ENCODE measurements at regions not wholly inside any gene's neighbourhood (a gene's known extent, or its start where the extent isn't known, plus 50 kb on each side); places are given as distances from the start of the nearest gene placed in this dataset.

DNA sequence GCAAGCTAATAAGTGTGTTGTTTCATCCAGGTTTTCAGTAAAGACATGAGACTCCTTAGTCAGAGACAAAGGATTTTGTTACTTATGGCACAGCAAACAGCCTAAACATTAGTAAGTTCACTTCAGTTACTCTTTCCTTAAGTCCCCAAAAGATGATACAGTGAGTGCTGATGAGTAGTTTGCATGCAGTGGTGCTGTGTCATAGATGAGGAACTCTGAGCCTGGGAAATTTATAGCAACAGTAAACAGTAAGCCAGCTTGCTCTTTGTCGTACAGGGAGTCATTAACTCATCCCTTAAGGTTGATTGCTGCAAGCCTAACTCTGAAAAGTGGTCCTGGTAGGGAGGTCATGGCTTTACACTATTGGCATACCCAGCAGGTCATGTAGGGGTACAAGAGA lies 208.6 kb upstream of the OR4E1 start:
- H3K4me1 ChIP-seq (ENCODE audit: insufficient read depth, low read length) = peaks cover 4% of the 10 kb centered on the region
- no TSS peak for BruUV-seq (replicated peaks)
- peak; percentile 17 for DNase-seq
- intact Hi-C loops (cut with micrococcal nuclease) = no loop called here
- H3K9ac ChIP-seq (ENCODE audit: low read length) = no peak overlapping the region
- TF ChIP-seq EZH2phosphoT487 (IDR thresholded peaks at IDR 0.05; ENCODE audit: borderline replicate concordance, low read length) = no peak
- no peak for TF ChIP-seq EZH2 (IDR thresholded peaks at IDR 0.05; ENCODE audit: low read length, unreplicated experiment)
- no peaks in the 10 kb centered on the region for H3K9me3 ChIP-seq (ENCODE audit: low read length)
- no peaks in the 10 kb centered on the region for H4K20me1 ChIP-seq (ENCODE audit: low read length)
- H3K4me2 ChIP-seq (ENCODE audit: low read length) = no peak overlapping the region
- ATAC-seq = no peak
- H3F3A ChIP-seq (ENCODE audit: low read length, unreplicated experiment) = no peaks in the 10 kb centered on the region
- ChIA-PET CTCF (no interaction called here), POLR2A (ENCODE audit: unreplicated experiment) (no interaction called here)
- H3K27ac ChIP-seq (ENCODE audit: low read length) = no peak overlapping the region
- no peaks in the 10 kb centered on the region for H3K79me2 ChIP-seq (ENCODE audit: low read length)
- H3K4me3 ChIP-seq (ENCODE audit: low read length) = no peak overlapping the region
- H3K36me3 ChIP-seq (ENCODE audit: low read depth, low read length) = no peaks in the 10 kb centered on the region
- no peak overlapping the region for H2AFZ ChIP-seq (ENCODE audit: low read length)
- H3K9me2 ChIP-seq (replicated peaks; ENCODE audit: low read length) = no peaks in the 10 kb centered on the region
- H3K27me3 ChIP-seq (ENCODE audit: low read length) = 0 out of 2 replicates have a peak, but pooled peaks cover 7% of the 10 kb centered on the region

DNA sequence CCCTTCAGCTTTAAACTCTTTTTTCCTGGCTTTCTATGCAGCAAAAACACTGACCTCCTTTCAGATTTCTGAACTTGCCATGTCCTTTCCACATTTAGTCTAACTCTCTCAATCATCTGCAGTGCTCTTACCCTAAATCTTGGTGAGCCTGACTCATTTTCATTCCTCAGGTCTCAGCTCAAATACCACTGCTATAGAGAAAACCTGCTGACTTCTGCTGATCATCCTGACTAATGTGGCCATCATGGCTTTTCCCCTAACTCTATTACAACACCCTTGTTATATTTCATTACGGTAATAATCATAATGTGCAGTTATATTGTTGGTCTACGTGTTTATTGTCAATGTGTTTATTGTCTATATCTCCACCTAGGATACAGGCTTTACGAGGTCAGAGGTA lies 207.3 kb upstream of the OR4E1 start:
- Histone ChIP-seq H3F3A (ENCODE audit: low read length, unreplicated experiment) (no peaks in the 10 kb centered on the region), H2AFZ (ENCODE audit: low read length) (no peak overlapping the region), H3K4me2 (ENCODE audit: low read length) (no peak overlapping the region), H3K9me3 (ENCODE audit: low read length) (no peaks in the 10 kb centered on the region), H3K27ac (ENCODE audit: low read length) (no peak overlapping the region), H3K27me3 (ENCODE audit: low read length) (peaks cover 20% of the 10 kb centered on the region), H4K20me1 (ENCODE audit: low read length) (no peaks in the 10 kb centered on the region), H3K4me3 (ENCODE audit: low read length) (no peak overlapping the region), H3K79me2 (ENCODE audit: low read length) (no peaks in the 10 kb centered on the region), H3K4me1 (ENCODE audit: insufficient read depth, low read length) (no peaks in the 10 kb centered on the region), H3K9ac (ENCODE audit: low read length) (no peak overlapping the region), H3K9me2 (replicated peaks; ENCODE audit: low read length) (no peaks in the 10 kb centered on the region), H3K36me3 (ENCODE audit: low read depth, low read length) (no peaks in the 10 kb centered on the region)
- ChIA-PET CTCF (no interaction called here), POLR2A (ENCODE audit: unreplicated experiment) (no interaction called here)
- BruUV-seq (replicated peaks) = no TSS peak
- ATAC-seq = no peak
- DNase-seq = no peak
- intact Hi-C loops (cut with micrococcal nuclease) = no loop called here
- TF ChIP-seq EZH2phosphoT487 (IDR thresholded peaks at IDR 0.05; ENCODE audit: borderline replicate concordance, low read length) (no peak), CTCF (conservative IDR thresholded peaks at IDR 0.05; ENCODE audit: low read depth, low read length) (no peak), EZH2 (IDR thresholded peaks at IDR 0.05; ENCODE audit: low read length, unreplicated experiment) (no peak)

- no peaks in the 10 kb centered on the region for H4K20me1 ChIP-seq (ENCODE audit: low read length)
- TF ChIP-seq EZH2 (IDR thresholded peaks at IDR 0.05; ENCODE audit: low read length, unreplicated experiment) = no peak
- TF ChIP-seq EZH2phosphoT487 (IDR thresholded peaks at IDR 0.05; ENCODE audit: borderline replicate concordance, low read length) = no peak
- no peak for TF ChIP-seq CTCF (conservative IDR thresholded peaks at IDR 0.05; ENCODE audit: low read depth, low read length)
- H3K27ac ChIP-seq (ENCODE audit: low read length) = no peak overlapping the region
- H3K4me2 ChIP-seq (ENCODE audit: low read length) = no peak overlapping the region
- no peak for ATAC-seq
- POLR2A ChIA-PET (ENCODE audit: unreplicated experiment) = no interaction called here
- H3K4me3 ChIP-seq (ENCODE audit: low read length) = no peak overlapping the region
- no peaks in the 10 kb centered on the region for H3K79me2 ChIP-seq (ENCODE audit: low read length)
- no peak overlapping the region for H2AFZ ChIP-seq (ENCODE audit: low read length)
- H3K9me2 ChIP-seq (replicated peaks; ENCODE audit: low read length) = no peaks in the 10 kb centered on the region
- no peak overlapping the region for H3K9ac ChIP-seq (ENCODE audit: low read length)
- no peak for DNase-seq
- intact Hi-C loops (cut with micrococcal nuclease) = no loop called here
- H3K4me1 ChIP-seq (ENCODE audit: insufficient read depth, low read length) = no peaks in the 10 kb centered on the region
- no TSS peak for BruUV-seq (replicated peaks)
- H3K36me3 ChIP-seq (ENCODE audit: low read depth, low read length) = no peaks in the 10 kb centered on the region
- CTCF ChIA-PET = no interaction called here
- H3K27me3 ChIP-seq (ENCODE audit: low read length) = peaks cover 60% of the 10 kb centered on the region
- H3F3A ChIP-seq (ENCODE audit: low read length, unreplicated experiment) = no peaks in the 10 kb centered on the region
- H3K9me3 ChIP-seq (ENCODE audit: low read length) = no peaks in the 10 kb centered on the region
Measured at GRCh38 chr14:21875791-21876190, 202.2 kb upstream of the OR4E1 start.
